EL (cell line): ENCODE measurements at regions not wholly inside any gene's neighbourhood (a gene's known extent, or its start where the extent isn't known, plus 50 kb on each side); places are given as distances from the start of the nearest gene placed in this dataset.

Experiments
- DNase-seq: peaks from one replicate; pipeline ENCODE4 v3.0.0-alpha.2; 2016

- no peak for DNase-seq
These were observed 94.5 kb downstream of the PDGFA start for GRCh38 chr7:424961-425793.

DNA sequence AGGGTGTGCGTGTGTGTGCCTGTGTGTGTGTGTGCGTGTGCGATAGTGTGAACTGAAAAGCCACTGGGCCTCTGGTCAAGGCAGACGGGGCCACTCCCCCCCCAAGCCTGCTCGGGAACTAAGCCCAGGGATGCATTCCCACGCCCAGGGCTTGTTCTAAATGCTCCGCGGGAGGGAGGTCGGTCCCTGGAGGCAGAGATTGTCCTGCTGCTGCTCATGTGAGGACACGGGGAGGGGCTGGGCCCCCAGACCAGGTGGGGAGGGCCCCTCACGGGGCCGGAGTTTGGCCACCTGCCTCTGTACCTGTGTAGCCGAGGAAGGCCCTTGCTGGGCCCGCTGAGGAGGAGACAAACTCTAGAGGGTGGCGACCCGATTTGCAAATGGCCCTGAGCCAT lies 93.9 kb downstream of the PDGFA start:
- no peak for DNase-seq

DNA sequence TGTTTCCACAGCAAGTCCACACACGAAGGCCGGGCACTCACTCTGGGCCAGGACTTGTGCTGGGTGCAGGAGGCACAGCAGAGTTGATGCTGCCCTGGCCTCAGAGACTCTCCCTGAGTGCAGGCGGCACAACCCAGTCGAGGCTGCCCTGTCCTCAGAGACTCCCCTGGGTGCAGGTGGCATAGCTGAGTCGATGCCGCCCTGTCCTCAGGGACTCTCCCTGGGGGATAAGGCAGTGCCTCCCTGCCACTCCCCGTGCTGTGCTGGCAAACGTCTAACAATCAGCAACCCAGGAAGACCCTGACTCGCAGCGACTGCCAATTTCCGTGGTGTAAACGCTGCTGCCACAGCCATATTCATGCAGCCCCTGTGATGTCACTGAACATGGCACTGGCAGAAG lies 93.1 kb downstream of the PDGFA start:
- no peak for DNase-seq

DNA sequence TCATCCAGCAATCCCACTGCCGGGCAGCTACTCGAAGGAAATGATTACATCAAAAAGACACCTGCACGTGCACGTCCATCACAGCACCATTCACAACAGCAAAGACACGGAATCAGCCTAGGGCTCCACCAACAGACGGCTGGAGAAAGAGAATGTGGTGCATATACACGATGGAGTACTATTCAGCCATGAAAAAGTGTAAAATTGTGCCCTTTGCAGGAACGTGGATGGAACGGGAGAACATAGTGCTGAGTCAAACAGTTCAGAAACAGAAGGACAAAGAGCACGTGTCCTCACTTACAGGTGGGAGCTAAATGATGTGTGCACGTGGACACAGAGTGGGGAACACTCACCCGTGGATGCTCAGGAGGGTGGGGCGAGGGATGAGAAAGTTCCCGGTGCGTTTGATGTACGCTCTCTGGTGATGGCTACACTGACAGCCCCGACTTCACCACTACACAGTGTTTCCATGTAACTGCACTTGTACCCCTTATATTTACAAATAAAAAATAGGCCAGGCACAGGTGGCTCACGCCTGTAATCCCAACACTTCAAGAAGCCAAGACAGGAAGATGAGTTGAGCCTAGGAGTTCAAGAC lies 92.0 kb downstream of the PDGFA start:
- no peak for DNase-seq

- no peak for DNase-seq
These were observed 91.3 kb downstream of the PDGFA start for GRCh38 chr7:428387-428786.

GRCh38 chr7:428927-429827 lies 90.5 kb downstream of the PDGFA start:
- DNase-seq: no peak

GRCh38 chr7:429828-430180 lies 89.8 kb downstream of the PDGFA start:
- no peak for DNase-seq

DNA sequence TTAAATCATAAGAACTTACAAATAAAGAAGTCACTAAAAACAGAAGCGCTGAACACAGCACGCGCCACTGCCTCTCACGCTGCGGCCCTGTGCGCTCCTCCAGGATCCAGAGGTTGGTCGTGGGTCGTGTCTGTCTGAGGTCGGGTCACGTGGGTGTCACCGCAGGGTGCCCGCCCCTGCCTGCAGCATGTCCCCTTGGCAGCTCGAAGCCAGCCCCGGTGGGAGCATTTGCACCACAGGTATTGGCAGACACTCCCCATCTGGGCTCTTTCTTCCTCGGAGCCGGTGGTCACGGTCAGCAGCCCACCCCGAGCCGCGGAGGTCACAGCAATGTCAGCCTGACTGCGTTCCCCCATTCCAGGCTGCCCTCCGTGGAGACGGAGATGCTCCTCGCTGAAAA lies 88.6 kb downstream of the PDGFA start:
- DNase-seq: no peak

DNA sequence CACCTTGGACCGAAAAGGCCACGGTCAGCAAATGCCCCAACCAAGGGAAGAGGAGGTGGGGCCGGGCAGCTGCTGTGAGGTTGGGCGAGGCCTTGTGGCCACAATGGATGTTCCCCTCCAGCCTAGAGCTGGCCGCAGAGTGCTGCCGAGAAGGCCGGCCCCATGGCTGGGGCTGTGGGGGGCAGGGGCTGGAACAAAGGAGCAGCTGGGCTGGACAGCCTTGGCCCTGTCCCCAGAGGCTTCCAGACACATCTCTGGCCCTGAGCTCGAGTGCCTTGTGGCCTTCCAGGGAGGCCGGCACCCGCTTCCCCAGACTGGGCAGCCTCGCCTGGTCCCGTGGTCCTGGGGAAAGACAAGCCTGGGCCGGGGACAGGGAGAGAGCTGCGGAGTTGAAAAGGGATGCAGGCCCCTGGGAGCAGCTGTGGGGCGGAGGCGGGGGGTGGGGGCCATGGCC lies 88.0 kb downstream of the PDGFA start:
- no peak for DNase-seq

GRCh38 chr7:432256-432655 lies 87.4 kb downstream of the PDGFA start:
- no peak for DNase-seq

GRCh38 chr7:432933-433332 lies 86.7 kb downstream of the PDGFA start:
- no peak for DNase-seq

- DNase-seq: no peak
These were observed 86.1 kb downstream of the PDGFA start for GRCh38 chr7:433558-433957.

DNA sequence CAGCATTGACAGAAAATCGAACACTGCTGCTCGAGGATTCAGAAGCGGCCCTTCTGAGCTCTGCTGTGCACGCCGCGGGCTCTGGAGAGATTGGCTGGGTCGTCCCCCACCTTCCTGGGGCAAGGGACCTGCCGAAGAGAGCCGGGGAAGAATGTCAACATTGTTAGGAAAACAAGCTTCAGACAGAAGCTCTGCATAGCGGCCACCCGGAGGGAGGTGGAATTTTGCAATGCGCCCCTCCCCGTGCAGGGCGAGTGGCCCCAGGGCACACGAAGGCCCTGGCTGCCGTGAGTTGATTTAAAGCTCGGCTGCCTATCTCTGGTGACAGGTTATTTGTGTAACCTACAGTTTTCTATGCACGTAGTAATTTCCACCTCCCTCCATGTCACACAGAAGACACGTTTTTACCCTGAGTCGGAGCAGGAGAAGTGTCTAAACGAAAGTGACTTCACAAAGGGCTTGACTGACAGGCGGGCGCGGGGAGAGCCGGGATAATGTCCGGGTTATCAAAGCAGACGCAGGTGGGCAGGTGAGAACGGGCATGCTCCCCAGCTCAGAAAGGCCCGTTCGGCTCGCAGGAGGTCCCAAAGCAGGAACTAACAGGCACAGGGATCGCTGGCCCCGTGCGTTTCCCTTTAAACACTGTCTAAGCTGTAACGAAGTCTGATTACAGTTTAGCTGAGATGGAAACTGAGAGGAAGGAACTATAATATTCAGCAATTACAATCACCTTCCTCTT lies 84.6 kb downstream of the PDGFA start:
- DNase-seq: no peak

DNA sequence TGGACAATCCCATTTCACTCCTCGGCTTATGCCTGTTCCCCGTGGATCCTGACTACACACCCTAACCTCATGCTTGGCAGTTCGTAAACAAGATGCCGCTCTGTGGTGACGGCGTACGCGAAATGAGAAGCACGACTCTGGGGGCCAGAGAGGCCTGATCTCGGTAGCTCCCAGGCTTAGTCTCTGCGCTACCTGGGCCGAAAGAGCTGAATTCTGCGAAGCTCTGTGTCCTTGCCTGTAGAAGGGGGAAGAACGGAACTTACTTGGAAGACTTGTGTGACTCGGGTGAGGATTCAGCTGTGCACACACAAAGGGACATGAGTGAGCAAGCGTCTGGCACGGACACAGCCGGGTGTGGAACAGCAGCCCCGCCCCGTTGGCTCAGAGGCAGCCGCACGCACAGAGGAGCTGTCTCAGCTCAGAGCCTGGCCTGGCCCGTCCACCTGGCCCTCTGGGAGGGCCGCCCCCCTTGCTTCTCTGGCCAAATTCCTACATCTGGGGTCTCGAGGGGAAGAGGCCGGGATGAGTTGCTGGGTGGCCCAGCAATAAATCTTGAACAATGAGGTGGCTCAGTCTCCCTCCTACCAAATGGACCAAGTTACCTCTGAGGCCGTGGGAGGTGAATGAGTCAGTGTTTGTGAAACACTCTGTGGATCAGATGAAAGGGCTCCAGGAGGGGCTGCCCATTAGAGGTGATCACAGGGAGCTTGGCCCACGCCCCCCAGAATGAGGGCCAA lies 83.8 kb downstream of the PDGFA start:
- DNase-seq: no peak

DNA sequence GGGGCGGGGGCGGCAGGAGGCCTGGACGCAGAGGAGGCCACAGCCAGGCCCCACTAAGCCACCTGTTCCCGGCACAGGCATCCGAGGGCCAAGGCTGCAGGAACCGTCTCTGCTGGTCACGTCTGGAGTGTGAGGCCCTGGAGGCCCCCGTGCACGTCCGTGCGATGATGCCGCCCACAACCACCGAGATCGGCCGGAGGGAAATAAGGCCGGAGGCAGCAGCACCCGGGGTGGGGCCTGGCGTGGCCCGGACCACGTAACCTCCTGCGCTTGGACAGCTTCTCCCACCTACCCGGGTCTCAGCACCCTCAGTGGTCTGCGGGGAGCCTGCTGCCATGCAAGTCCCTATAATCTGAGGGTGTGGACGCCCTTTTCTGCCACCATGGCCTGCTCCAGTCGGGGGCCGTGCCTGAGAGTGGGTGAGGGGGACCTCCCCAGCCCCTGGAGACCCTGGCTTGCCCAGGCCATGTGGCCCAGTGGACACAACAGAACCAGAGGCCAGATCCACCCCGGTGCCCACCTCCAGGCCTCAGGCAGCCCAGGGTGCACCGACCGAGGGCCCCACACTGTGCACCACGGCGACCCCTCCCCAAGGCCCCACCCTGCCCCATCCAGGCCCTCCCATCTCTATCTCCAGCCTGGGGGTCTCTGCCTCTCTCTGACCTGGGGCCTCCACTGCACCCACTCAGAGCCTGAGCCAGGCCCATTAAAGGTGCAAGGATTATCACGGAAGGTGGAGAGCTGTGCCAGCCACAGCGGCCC lies 83.1 kb downstream of the PDGFA start:
- no peak for DNase-seq

DNA sequence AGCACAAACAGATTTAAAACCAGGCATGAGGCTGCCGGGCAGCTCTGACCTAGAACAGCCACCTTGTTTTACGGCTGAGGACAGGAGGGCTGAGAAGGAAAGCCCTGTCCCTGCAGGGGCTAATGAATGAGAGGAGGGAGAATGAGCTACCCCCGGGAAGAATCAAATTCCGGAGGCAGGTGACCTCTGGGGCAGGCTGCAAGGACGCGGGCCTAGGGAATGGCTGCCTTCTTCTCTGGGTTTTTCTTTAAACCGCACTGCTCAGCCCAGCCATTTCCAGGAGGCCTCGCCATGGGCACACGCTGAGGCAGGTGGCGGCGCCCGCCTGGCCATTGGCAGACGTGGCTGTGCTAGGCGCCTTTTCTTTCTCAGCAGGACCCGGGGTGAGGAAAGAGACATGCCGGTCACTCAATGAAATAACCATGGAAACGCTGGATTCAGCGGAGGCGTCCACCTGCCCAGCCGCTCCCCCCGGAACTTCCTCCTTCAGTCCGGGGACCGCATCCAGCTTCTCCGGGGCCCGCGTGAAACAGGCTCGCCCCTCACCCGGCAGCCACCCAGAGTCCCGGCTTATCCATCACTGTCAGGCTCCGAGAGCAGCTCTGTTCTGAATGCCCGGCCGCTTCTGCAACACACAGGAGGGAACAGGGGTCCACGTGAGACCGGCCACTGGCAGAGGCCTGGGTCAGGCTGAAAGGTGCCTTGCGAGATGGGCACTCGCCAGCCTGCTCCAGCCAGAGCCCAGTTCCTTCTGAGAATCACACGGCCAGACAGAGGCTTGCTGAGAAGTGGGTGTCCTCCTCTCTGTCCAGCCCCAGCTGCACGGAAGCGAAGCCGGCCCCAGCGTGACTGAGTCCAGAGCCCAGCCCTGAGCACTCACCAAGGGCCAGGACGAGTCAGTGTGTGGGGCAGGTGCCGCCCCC lies 82.1 kb downstream of the PDGFA start:
- DNase-seq: no peak

DNA sequence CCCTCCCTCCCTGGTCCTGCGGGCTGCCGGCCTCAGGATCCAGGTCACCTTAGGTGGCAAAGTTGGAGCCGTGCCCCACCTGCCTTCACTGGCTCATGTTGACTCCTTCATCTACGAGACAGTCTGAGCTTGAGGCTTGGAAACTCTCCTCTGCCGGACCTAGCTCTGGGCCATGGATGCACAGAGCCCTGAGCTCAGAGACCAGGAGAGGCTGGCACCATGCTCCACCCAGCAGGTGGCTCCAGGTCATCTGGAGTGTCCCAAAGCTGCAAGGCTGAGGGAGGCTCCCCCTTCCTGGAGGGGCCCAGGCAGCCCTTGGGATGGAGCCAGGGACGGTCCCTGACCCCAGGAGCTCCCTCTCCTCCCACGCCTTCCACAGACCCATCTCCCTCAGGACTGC lies 81.3 kb downstream of the PDGFA start:
- no peak for DNase-seq

- no peak for DNase-seq
These were observed 80.7 kb downstream of the PDGFA start for GRCh38 chr7:438916-439315.

- DNase-seq: no peak
These were observed 79.4 kb downstream of the PDGFA start for GRCh38 chr7:440059-440749.
